Peyer's patch (tissue), 4 donors: ENCODE measurements at regions not wholly inside any gene's neighbourhood (a gene's known extent, or its start where the extent isn't known, plus 50 kb on each side); places are given as distances from the start of the nearest gene placed in this dataset.

ENCODE experiments used
- POLR2A ChIP-seq, 2 donors: fragments of 450-650 bp; IDR thresholded peaks; one replicate each; pipeline ENCODE4 v1.5.1; 2017; ENCODE audit warnings: antibody characterized with exemption in 2 of 2, mild to moderate bottlenecking in 2 of 2, moderate library complexity in 2 of 2
- TF ChIP-seq, protein P1 (sequence below), 6 experiments: fragments of 450-650 bp in 4 of 6; fragments of 200-600 bp in 2 of 6; sonication (generic) in 1 of 6; IDR thresholded peaks; one replicate each; pipeline ENCODE4 v1.5.1; 2017 to 2019; ENCODE audit warnings: antibody characterized with exemption in 6 of 6, mild to moderate bottlenecking in 3 of 6, moderate library complexity in 1 of 6

- TF ChIP-seq, protein P1, sequence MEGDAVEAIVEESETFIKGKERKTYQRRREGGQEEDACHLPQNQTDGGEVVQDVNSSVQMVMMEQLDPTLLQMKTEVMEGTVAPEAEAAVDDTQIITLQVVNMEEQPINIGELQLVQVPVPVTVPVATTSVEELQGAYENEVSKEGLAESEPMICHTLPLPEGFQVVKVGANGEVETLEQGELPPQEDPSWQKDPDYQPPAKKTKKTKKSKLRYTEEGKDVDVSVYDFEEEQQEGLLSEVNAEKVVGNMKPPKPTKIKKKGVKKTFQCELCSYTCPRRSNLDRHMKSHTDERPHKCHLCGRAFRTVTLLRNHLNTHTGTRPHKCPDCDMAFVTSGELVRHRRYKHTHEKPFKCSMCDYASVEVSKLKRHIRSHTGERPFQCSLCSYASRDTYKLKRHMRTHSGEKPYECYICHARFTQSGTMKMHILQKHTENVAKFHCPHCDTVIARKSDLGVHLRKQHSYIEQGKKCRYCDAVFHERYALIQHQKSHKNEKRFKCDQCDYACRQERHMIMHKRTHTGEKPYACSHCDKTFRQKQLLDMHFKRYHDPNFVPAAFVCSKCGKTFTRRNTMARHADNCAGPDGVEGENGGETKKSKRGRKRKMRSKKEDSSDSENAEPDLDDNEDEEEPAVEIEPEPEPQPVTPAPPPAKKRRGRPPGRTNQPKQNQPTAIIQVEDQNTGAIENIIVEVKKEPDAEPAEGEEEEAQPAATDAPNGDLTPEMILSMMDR (IDR thresholded peaks at IDR 0.05) = no peak
- TF ChIP-seq POLR2A (IDR thresholded peaks at IDR 0.05) = no peak
Measured at GRCh38 chr4:158420782-158421181, 100.9 kb upstream of the RXFP1 start.
